H1 (cell line): ENCODE measurements at regions not wholly inside any gene's neighbourhood (a gene's known extent, or its start where the extent isn't known, plus 50 kb on each side); places are given as distances from the start of the nearest gene placed in this dataset.

ENCODE experiments used
- ASH2L ChIP-seq: fragments of 200-600, 300-600 bp; sonication (generic); IDR thresholded peaks from one replicate; pipeline ENCODE4 v1.7.1; 2017; ENCODE audit warnings: low read length
- BCL11A ChIP-seq, 2 experiments: IDR thresholded peaks; one replicate each; pipeline ENCODE4 v1.6.1; 2011; ENCODE audit warnings: low read depth in 2 of 2, low read length in 2 of 2, mild to moderate bottlenecking in 2 of 2
- CBX5 ChIP-seq: fragments of 300-800, 300-1000 bp; sonication (generic); IDR thresholded peaks from 2 replicates; pipeline ENCODE4 v1.7.1; 2016; ENCODE audit warnings: antibody characterized with exemption, low read length, low read depth
- EP300 ChIP-seq, 2 experiments: IDR thresholded peaks; 1 replicate in 1 of 2; 2 replicates in 1 of 2; pipeline ENCODE4 v1.6.1; 2011 to 2012; ENCODE audit warnings: low read depth in 2 of 2, low read length in 2 of 2, mild to moderate bottlenecking in 2 of 2, borderline replicate concordance in 1 of 2, inconsistent platforms in 1 of 2, moderate library complexity in 1 of 2
- HDAC6 ChIP-seq: IDR thresholded peaks from one replicate; pipeline ENCODE4 v1.7.1; 2012; ENCODE audit warnings: low read depth, mild to moderate bottlenecking, inconsistent platforms, low read length, moderate library complexity
- NANOG ChIP-seq: IDR thresholded peaks from 2 replicates; pipeline ENCODE4 v1.6.1; 2011; ENCODE audit warnings: low read length, low read depth, mild to moderate bottlenecking, inconsistent platforms; ENCODE audit not compliant: insufficient read depth, poor library complexity, severe bottlenecking
- SRF ChIP-seq: IDR thresholded peaks from 2 replicates; pipeline ENCODE4 v1.6.1; 2011; ENCODE audit warnings: mild to moderate bottlenecking, low read depth, low read length, moderate library complexity
- TF ChIP-seq, protein P1 (sequence below): fragments of 300-600 bp; sonication (generic); IDR thresholded peaks from 2 replicates; pipeline ENCODE4 v1.7.1; 2012; ENCODE audit warnings: low read length, moderate library complexity, mild to moderate bottlenecking, inconsistent platforms; ENCODE audit not compliant: insufficient replicate concordance

GRCh38 chr3:75232216-75232615, 431.9 kb upstream of the FRG2C start (continued):
- TF ChIP-seq, protein P1, sequence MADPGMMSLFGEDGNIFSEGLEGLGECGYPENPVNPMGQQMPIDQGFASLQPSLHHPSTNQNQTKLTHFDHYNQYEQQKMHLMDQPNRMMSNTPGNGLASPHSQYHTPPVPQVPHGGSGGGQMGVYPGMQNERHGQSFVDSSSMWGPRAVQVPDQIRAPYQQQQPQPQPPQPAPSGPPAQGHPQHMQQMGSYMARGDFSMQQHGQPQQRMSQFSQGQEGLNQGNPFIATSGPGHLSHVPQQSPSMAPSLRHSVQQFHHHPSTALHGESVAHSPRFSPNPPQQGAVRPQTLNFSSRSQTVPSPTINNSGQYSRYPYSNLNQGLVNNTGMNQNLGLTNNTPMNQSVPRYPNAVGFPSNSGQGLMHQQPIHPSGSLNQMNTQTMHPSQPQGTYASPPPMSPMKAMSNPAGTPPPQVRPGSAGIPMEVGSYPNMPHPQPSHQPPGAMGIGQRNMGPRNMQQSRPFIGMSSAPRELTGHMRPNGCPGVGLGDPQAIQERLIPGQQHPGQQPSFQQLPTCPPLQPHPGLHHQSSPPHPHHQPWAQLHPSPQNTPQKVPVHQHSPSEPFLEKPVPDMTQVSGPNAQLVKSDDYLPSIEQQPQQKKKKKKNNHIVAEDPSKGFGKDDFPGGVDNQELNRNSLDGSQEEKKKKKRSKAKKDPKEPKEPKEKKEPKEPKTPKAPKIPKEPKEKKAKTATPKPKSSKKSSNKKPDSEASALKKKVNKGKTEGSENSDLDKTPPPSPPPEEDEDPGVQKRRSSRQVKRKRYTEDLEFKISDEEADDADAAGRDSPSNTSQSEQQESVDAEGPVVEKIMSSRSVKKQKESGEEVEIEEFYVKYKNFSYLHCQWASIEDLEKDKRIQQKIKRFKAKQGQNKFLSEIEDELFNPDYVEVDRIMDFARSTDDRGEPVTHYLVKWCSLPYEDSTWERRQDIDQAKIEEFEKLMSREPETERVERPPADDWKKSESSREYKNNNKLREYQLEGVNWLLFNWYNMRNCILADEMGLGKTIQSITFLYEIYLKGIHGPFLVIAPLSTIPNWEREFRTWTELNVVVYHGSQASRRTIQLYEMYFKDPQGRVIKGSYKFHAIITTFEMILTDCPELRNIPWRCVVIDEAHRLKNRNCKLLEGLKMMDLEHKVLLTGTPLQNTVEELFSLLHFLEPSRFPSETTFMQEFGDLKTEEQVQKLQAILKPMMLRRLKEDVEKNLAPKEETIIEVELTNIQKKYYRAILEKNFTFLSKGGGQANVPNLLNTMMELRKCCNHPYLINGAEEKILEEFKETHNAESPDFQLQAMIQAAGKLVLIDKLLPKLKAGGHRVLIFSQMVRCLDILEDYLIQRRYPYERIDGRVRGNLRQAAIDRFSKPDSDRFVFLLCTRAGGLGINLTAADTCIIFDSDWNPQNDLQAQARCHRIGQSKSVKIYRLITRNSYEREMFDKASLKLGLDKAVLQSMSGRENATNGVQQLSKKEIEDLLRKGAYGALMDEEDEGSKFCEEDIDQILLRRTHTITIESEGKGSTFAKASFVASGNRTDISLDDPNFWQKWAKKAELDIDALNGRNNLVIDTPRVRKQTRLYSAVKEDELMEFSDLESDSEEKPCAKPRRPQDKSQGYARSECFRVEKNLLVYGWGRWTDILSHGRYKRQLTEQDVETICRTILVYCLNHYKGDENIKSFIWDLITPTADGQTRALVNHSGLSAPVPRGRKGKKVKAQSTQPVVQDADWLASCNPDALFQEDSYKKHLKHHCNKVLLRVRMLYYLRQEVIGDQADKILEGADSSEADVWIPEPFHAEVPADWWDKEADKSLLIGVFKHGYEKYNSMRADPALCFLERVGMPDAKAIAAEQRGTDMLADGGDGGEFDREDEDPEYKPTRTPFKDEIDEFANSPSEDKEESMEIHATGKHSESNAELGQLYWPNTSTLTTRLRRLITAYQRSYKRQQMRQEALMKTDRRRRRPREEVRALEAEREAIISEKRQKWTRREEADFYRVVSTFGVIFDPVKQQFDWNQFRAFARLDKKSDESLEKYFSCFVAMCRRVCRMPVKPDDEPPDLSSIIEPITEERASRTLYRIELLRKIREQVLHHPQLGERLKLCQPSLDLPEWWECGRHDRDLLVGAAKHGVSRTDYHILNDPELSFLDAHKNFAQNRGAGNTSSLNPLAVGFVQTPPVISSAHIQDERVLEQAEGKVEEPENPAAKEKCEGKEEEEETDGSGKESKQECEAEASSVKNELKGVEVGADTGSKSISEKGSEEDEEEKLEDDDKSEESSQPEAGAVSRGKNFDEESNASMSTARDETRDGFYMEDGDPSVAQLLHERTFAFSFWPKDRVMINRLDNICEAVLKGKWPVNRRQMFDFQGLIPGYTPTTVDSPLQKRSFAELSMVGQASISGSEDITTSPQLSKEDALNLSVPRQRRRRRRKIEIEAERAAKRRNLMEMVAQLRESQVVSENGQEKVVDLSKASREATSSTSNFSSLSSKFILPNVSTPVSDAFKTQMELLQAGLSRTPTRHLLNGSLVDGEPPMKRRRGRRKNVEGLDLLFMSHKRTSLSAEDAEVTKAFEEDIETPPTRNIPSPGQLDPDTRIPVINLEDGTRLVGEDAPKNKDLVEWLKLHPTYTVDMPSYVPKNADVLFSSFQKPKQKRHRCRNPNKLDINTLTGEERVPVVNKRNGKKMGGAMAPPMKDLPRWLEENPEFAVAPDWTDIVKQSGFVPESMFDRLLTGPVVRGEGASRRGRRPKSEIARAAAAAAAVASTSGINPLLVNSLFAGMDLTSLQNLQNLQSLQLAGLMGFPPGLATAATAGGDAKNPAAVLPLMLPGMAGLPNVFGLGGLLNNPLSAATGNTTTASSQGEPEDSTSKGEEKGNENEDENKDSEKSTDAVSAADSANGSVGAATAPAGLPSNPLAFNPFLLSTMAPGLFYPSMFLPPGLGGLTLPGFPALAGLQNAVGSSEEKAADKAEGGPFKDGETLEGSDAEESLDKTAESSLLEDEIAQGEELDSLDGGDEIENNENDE, result no peak
- TF ChIP-seq CBX5 (no peak), NANOG (no peak), HDAC6 (no peak), BCL11A (IDR thresholded peaks at IDR 0.05; ENCODE audit: low read depth in 2 of 2, low read length in 2 of 2) (no peak), SRF (no peak), EP300 (IDR thresholded peaks at IDR 0.05; ENCODE audit: borderline replicate concordance in 1 of 2, low read depth in 2 of 2, low read length in 2 of 2) (no peak), ASH2L (no peak)
